ENCODE measurements at regions not wholly inside any gene's neighbourhood (a gene's known extent, or its start where the extent isn't known, plus 50 kb on each side); places are given as distances from the start of the nearest gene placed in this dataset.

- ATAC-seq (no peak), DNase-seq (ENCODE audit: low read depth, low spot score) (no peak)
- POLR2A ChIA-PET = no interaction called here
- Histone ChIP-seq H3K27ac (ENCODE audit: low read length) (no peak overlapping the region), H3K27me3 (ENCODE audit: control insufficient read depth, insufficient read depth, low read length) (no peaks in the 10 kb centered on the region), H3K36me3 (ENCODE audit: control insufficient read depth, insufficient read depth, low read length) (no peaks in the 10 kb centered on the region), H3K4me1 (ENCODE audit: control insufficient read depth, insufficient read depth, low read length) (no peaks in the 10 kb centered on the region; the same call in 1 of the 2 replicates), H3K9me3 (ENCODE audit: control insufficient read depth, insufficient read depth, low read depth, low read length) (peaks cover 7% of the 10 kb centered on the region; the same call in 1 of the 2 replicates), H3K4me3 (ENCODE audit: low read depth in 2 of 2, low read length in 2 of 2) (no peak overlapping the region)
- no TSS peak for BruUV-seq (replicated peaks)
- in situ Hi-C loops (cut with HindIII; ENCODE audit: low pct_unique_long_range_greater_than_20kb, low sequenced_read_pairs) (no loop called here), intact Hi-C loops (cut with micrococcal nuclease; ENCODE audit: unreplicated experiment) (loop anchor here (10.0 kb wide), 1 partner anchor 178 kb away; no protein-coding TSS in a partner anchor)
- TF ChIP-seq POLR2AphosphoS5 (IDR thresholded peaks at IDR 0.05; ENCODE audit: low read depth, low read length) (no peak), SIN3A (IDR thresholded peaks at IDR 0.05; ENCODE audit: borderline replicate concordance, insufficient read depth, low read depth, low read length) (no peak), TCF7L2 (IDR thresholded peaks at IDR 0.05; ENCODE audit: low read depth, low read length) (no peak), REST (IDR thresholded peaks at IDR 0.05; ENCODE audit: insufficient read depth in 1 of 2, low read depth in 2 of 2, low read length in 1 of 2) (no peak), CTCF (IDR thresholded peaks at IDR 0.05) (no peak)
- CTCF ChIA-PET = no interaction called here
Observed at GRCh38 chr2:190786404-190787166, 94.0 kb upstream of the GLS start.

GRCh38 chr2:190787743-190788235, 92.8 kb upstream of the GLS start:
- in situ Hi-C loops (cut with HindIII; ENCODE audit: low pct_unique_long_range_greater_than_20kb, low sequenced_read_pairs) = no loop called here
- no peak for TF ChIP-seq REST (IDR thresholded peaks at IDR 0.05; ENCODE audit: insufficient read depth in 1 of 2, low read depth in 2 of 2, low read length in 1 of 2)
- no peak for TF ChIP-seq SIN3A (IDR thresholded peaks at IDR 0.05; ENCODE audit: borderline replicate concordance, insufficient read depth, low read depth, low read length)
- TF ChIP-seq POLR2AphosphoS5 (IDR thresholded peaks at IDR 0.05; ENCODE audit: low read depth, low read length) = no peak
- TF ChIP-seq CTCF (IDR thresholded peaks at IDR 0.05) = no peak
- TF ChIP-seq TCF7L2 (IDR thresholded peaks at IDR 0.05; ENCODE audit: low read depth, low read length) = no peak
- CTCF ChIA-PET = no interaction called here
- ATAC-seq (no peak), DNase-seq (ENCODE audit: low read depth, low spot score) (no peak)
- no peak overlapping the region for H3K27ac ChIP-seq (ENCODE audit: low read length)
- no TSS peak for BruUV-seq (replicated peaks)
- no peaks in the 10 kb centered on the region for H3K36me3 ChIP-seq (ENCODE audit: control insufficient read depth, insufficient read depth, low read length)
- H3K4me3 ChIP-seq (ENCODE audit: low read depth in 2 of 2, low read length in 2 of 2) = no peak overlapping the region
- POLR2A ChIA-PET = no interaction called here
- no peaks in the 10 kb centered on the region; the same call in 1 of the 2 replicates for H3K4me1 ChIP-seq (ENCODE audit: control insufficient read depth, insufficient read depth, low read length)
- peaks cover 7% of the 10 kb centered on the region; the same call in 1 of the 2 replicates for H3K9me3 ChIP-seq (ENCODE audit: control insufficient read depth, insufficient read depth, low read depth, low read length)
- intact Hi-C loops (cut with micrococcal nuclease; ENCODE audit: unreplicated experiment) = loop anchor here (10.0 kb wide), 1 partner anchor 177 kb away; no protein-coding TSS in a partner anchor
- no peaks in the 10 kb centered on the region for H3K27me3 ChIP-seq (ENCODE audit: control insufficient read depth, insufficient read depth, low read length)

Measured in Panc1 (cell line).